Sciatic nerve (tissue), 2 donors: ENCODE measurements at regions not wholly inside any gene's neighbourhood (a gene's known extent, or its start where the extent isn't known, plus 50 kb on each side); places are given as distances from the start of the nearest gene placed in this dataset.
"Not testable (repeated sequence)": the region's sequence is repeated elsewhere in the genome, so short reads cannot be mapped to it uniquely, and the experiment has no call there.

Experiments
- ATAC-seq: fragments of 200-7000 bp; cut with Tn5 transposase; one replicate; pipeline ENCODE4 v1.9.1; 2020; ENCODE audit warnings: mild to moderate bottlenecking, moderate library complexity
- DNase-seq: peaks from one replicate; pipeline ENCODE4 v3.0.0-alpha.2; 2020; ENCODE audit warnings: low spot score
- intact Hi-C: fragments of 100-400 bp; cut with DNase I; formaldehyde crosslinking; loops from one replicate; pipeline ENCODE4 v1.14.2; 2022
- donor health status: DM: no; HTN: no; CAD: no.
- donor health status: DM: no; HTN: no; CAD: no.

DNA sequence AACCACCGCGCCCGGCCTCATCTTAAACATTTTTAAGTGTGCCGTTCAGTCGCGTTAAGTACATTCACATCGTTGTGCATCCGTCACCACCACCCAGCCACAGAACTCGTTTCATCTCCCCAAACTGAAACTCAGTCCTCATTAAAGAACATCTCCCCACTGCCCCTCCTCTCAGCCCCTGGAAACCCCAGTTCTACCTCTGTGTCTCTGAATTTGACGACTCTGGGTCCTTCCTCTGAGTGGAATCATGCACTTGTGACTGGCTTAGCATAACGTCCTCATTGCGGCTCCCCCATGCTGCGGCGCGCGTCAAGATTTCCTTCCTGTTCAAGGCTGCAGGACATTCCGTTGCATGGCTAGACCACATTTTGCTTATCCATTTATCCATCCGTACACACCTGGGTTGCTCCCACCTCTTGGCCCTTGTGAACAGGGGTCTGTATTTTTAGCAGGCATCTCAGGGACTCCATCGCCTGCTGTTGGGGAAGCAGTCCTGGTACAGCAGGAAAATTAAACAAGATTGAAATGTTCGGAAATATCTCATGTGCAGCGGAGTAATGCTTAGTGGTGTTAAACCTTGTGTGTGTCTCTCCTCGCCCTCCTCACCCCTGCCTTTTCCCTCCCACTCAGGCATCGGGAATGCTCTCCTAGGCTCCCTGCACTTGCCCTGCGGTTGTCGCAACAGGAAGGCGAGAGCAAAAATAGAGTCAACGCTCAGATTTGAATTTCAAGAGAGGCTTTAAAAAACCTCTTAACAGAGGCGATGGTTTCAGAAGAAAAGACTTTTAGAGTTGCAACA lies 127.9 kb downstream of the PXDC1 start:
- DNase-seq (no peak), ATAC-seq (no peak)
- intact Hi-C loops: no loop called here

- ATAC-seq (no peak), DNase-seq (no peak)
- intact Hi-C loops: no loop called here
These were observed 130.1 kb downstream of the PXDC1 start for GRCh38 chr6:3621411-3621810.

- ATAC-seq (no peak), DNase-seq (no peak)
- intact Hi-C loops: no loop called here
These were observed 130.6 kb downstream of the PXDC1 start for GRCh38 chr6:3620937-3621336.

DNA sequence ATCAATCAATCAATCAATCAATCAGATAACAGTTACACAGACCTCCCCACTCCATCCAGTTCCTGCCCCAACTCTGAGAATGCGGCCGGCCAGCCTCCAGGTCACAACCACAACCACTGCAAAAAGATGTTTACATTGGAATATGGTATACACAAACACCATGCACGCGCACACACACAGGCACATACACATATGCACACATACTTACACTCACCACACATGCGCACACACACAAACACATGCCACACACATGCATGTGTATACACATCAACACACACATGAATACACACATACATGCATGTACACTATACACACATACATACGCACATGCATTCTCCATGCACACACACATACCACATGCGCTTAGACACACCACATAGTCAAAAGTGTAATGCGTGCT lies 131.1 kb downstream of the PXDC1 start:
- DNase-seq: no peak
- no peak for ATAC-seq
- intact Hi-C loops: no loop called here

DNA sequence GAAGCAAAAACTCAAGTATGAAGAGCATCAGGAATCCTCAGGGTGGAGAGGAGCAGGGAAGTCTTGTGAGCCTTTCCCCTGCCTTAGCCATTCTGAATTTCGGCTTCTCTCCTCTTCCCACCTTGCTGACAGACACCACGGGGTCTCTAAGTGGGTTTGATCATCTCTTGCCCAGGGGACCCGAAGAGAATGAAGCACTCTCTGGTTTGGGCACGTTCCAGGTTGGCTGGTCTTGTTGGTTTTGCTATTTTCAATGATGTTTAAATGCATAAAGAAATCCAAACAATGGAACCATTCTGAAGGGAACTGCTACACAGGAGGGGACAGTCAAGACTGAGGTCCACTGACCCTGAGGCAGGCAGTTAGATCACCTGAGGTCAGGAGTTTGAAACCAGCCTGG lies 131.7 kb downstream of the PXDC1 start:
- ATAC-seq (no peak), DNase-seq (no peak)
- intact Hi-C loops: no loop called here

DNA sequence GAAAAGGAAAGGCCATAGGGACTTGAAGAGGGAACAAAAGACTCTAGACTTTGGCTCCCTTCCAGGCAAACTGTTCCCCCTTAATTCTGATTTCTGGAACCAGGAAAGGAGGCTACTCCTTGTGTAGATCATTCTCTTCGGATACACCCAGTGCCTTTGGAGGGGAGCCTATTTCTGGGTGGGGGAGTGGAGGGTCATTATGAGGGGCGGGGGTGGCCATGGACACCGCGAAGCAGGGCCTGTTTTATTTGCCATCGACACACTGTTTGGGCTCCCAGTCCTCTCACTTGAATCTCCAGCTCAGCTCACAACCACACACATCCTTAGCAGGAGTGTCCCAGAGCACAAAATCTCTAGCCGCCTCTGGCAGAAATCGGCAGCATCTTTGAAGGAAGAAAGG lies 132.3 kb downstream of the PXDC1 start:
- DNase-seq (no peak), ATAC-seq (no peak)
- intact Hi-C loops: no loop called here

DNA sequence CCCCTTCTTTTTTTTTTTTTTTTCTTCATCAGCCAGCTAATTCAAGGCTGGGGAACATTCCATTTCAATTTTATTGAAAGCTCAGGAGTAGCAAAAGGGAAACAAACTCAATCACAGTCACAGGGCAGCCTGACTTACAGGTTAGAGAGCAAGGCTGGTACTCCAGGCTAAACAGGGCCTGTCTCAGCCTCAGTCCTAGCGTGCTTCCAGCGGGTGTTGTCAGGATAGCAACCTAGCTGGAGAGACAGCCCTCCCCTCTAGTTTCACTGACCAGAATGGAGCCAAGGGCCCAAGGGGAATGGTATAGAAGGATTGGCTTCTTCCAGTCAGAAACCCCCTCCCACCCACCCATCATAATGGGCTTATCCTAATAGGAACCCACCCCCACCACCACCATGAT lies 132.9 kb downstream of the PXDC1 start:
- DNase-seq (no peak), ATAC-seq (no peak)
- intact Hi-C loops: no loop called here

- ATAC-seq (no peak), DNase-seq (no peak)
- intact Hi-C loops: no loop called here
These were observed 133.7 kb downstream of the PXDC1 start for GRCh38 chr6:3617681-3618311.

- no peak for DNase-seq
- intact Hi-C loops: no loop called here
These were observed 134.3 kb downstream of the PXDC1 start for GRCh38 chr6:3617192-3617631.

GRCh38 chr6:3616565-3617176 lies 134.8 kb downstream of the PXDC1 start:
- intact Hi-C loops: no loop called here
- no peak for DNase-seq
- ATAC-seq: no peak

More at GRCh38 chr6:3617192-3617631, 134.3 kb downstream of the PXDC1 start:
- no peak for ATAC-seq

GRCh38 chr6:3615391-3616380 lies 135.8 kb downstream of the PXDC1 start:
- intact Hi-C loops: no loop called here

DNA sequence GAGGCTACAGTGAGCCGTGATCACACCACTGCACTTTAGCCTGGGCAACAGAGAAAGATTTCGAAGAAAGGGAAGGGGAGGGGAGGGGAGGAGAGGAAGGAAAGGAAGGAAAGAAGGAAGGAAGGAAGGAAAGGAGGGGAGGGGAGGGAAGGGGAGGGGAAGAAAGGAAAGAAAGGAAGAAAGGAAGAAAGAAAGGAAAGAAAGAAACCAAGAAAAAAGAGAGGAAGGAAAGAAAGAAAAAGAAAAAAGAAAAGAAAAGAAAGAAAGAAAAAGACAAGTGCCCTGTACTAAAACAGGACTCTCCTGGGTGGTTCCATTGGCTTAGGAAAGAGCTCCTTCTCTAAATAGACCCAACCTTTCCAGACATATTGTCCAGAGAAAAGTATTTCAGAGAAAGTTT lies 136.6 kb downstream of the PXDC1 start:
- DNase-seq (no peak), ATAC-seq (no peak)
- intact Hi-C loops: no loop called here

More at GRCh38 chr6:3615391-3616380, 135.8 kb downstream of the PXDC1 start:
- ATAC-seq: no peak
- DNase-seq: no peak

GRCh38 chr6:3613565-3613964 lies 137.9 kb downstream of the PXDC1 start:
- DNase-seq, intact Hi-C loops, ATAC-seq: not testable (repeated sequence)

DNA sequence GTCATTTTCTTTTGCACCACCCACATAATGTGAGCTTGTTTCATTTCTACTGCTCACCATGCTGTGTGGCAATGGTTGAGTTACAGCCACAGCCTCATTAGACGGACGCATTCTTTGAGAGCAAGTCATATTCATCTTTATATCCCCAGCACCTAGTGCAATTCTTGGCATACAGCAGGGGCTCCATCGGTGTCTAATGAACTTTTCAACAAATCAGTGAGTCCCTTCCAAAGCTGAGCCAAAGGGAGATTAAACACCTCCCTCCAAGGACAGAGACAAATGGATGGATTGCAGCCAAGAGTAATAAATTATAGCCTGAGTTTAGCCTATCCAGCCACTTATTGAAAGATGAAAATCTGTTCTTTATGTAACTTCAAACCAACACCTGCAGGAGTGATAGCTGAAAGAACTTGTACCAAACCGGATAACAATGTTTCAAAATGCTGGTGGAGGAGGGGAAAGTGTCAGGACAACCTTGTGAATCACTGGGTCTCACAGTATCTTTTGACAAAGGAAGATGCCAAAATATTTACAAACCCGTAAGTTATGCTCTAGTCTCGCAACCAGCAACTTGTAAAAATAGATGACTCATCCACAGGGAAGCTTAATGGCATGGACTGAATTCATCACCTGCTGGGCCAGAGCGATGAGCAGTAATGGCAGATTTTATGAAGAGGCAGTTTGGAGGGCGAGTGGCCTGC lies 139.0 kb downstream of the PXDC1 start:
- DNase-seq (no peak), ATAC-seq (no peak)
- intact Hi-C loops: no loop called here

DNA sequence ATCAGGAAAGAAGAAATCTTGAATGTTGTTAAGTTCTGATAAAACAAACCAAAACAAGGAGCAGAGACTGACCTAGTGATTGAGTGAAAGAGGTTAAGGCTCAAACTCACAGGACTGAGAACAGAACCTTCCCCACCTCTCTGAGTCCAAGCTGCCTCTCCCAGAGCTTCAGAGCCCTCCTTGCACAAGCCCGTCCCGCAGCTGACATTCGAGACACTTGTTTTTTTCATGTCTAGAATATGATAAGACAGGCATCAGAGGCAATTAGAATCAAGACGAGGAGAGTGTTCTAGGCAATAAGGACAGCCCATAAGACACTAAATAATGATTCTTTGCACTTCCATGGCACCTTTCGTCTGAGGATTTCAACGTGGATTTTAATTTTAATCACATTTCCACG lies 140.6 kb downstream of the PXDC1 start:
- ATAC-seq (no peak), DNase-seq (no peak)
- intact Hi-C loops: no loop called here

GRCh38 chr6:3610206-3610605 lies 141.3 kb downstream of the PXDC1 start:
- intact Hi-C loops: no loop called here

GRCh38 chr6:3609388-3609787 lies 142.1 kb downstream of the PXDC1 start:
- intact Hi-C loops: no loop called here
- ATAC-seq (no peak), DNase-seq (no peak)

More at GRCh38 chr6:3610206-3610605, 141.3 kb downstream of the PXDC1 start:
- DNase-seq (no peak), ATAC-seq (no peak)

- no peak for ATAC-seq
- DNase-seq: no peak
These were observed 143.4 kb downstream of the PXDC1 start for GRCh38 chr6:3608159-3608558.

More at GRCh38 chr6:3608159-3608558, 143.4 kb downstream of the PXDC1 start:
- intact Hi-C loops: no loop called here
